WTC11 (cell line): ENCODE measurements at regions not wholly inside any gene's neighbourhood (a gene's known extent, or its start where the extent isn't known, plus 50 kb on each side); places are given as distances from the start of the nearest gene placed in this dataset.

Experiments
- ATAC-seq: fragments of 200-7000 bp; cut with Tn5 transposase; 2 replicates; pipeline ENCODE4 v1.10.0; 2021; ENCODE audit warnings: mild to moderate bottlenecking, moderate library complexity
- CTCF ChIA-PET: fragments of 300-600 bp; sonication (Branson Sonifier 250); formaldehyde crosslinking; loops from one replicate; lab custom pipeline; 2021; ENCODE audit warnings: antibody characterized with exemption; lab: Charles Lee
- POLR2A ChIA-PET: fragments of 350-600 bp; sonication (Branson Sonifier 250); formaldehyde crosslinking; loops from one replicate; lab custom pipeline; 2021; ENCODE audit warnings: antibody characterized with exemption; lab: Charles Lee
- DNase-seq: peaks from one replicate; pipeline ENCODE4 v3.0.0; 2021; ENCODE audit warnings: low spot score
- H3K27ac Mint-ChIP-seq: 2 replicates; pipeline ENCODE4 v1.8.0; 2021; ENCODE audit warnings: mixed read lengths
- H3K27me3 Mint-ChIP-seq: 2 replicates; pipeline ENCODE4 v1.8.0; 2021; ENCODE audit warnings: low read depth, mild to moderate bottlenecking, moderate library complexity, mixed read lengths
- H3K36me3 Mint-ChIP-seq: 2 replicates; pipeline ENCODE4 v1.8.0; 2021; ENCODE audit warnings: mixed read lengths
- H3K4me1 Mint-ChIP-seq: 2 replicates; pipeline ENCODE4 v1.8.0; 2022; ENCODE audit warnings: mixed read lengths
- H3K4me3 Mint-ChIP-seq: 2 replicates; pipeline ENCODE4 v1.8.0; 2021; ENCODE audit warnings: mild to moderate bottlenecking, moderate library complexity, mixed read lengths
- H3K9me3 Mint-ChIP-seq: 2 replicates; pipeline ENCODE4 v1.8.0; 2021; ENCODE audit warnings: mixed read lengths
- FOXJ3 ChIP-seq: sonication (generic); formaldehyde crosslinking; IDR thresholded peaks from 2 replicates; pipeline ENCODE4 v1.9.0; 2021; ENCODE audit warnings: missing genetic modification reagents, mild to moderate bottlenecking, borderline replicate concordance
- HMGA2 ChIP-seq: fragments of 250-450 bp; sonication (Bioruptor Pico); IDR thresholded peaks from 2 replicates; pipeline ENCODE4 v1.4.0; 2021; ENCODE audit warnings: mild to moderate bottlenecking, moderate library complexity
- JUN ChIP-seq: sonication (generic); formaldehyde crosslinking; IDR thresholded peaks from 2 replicates; pipeline ENCODE4 v1.8.0; 2023; ENCODE audit warnings: mild to moderate bottlenecking, missing genetic modification reagents
- NR2C2 ChIP-seq: sonication (generic); formaldehyde crosslinking; IDR thresholded peaks from 2 replicates; pipeline ENCODE4 v1.8.0; 2022; ENCODE audit warnings: mild to moderate bottlenecking, missing genetic modification reagents
- SMAD3 ChIP-seq: sonication (generic); formaldehyde crosslinking; IDR thresholded peaks from 2 replicates; pipeline ENCODE4 v1.8.0; 2022; ENCODE audit warnings: missing genetic modification reagents, mild to moderate bottlenecking, borderline replicate concordance
- SOX15 ChIP-seq: fragments of 250-450 bp; sonication (Bioruptor Pico); IDR thresholded peaks from 2 replicates; pipeline ENCODE4 v1.9.0; 2021; ENCODE audit warnings: mild to moderate bottlenecking
- TEAD1 ChIP-seq: sonication (generic); formaldehyde crosslinking; IDR thresholded peaks from 2 replicates; pipeline ENCODE4 v1.8.0; 2022; ENCODE audit warnings: mild to moderate bottlenecking, missing genetic modification reagents
- TP53 ChIP-seq: sonication (generic); formaldehyde crosslinking; IDR thresholded peaks from 2 replicates; pipeline ENCODE4 v1.8.1; 2023; ENCODE audit warnings: mild to moderate bottlenecking, missing genetic modification reagents
- ZNF121 ChIP-seq: sonication (generic); formaldehyde crosslinking; IDR thresholded peaks from 2 replicates; pipeline ENCODE4 v1.8.0; 2023; ENCODE audit warnings: missing genetic modification reagents
- ZNF396 ChIP-seq: fragments of 250-450 bp; sonication (Bioruptor Pico); IDR thresholded peaks from 2 replicates; pipeline ENCODE4 v1.8.0; 2021; ENCODE audit warnings: mild to moderate bottlenecking, moderate library complexity, borderline replicate concordance
- TF ChIP-seq, protein P1 (sequence below): sonication (generic); formaldehyde crosslinking; IDR thresholded peaks from 2 replicates; pipeline ENCODE4 v1.8.1; 2022; ENCODE audit warnings: mild to moderate bottlenecking, missing genetic modification reagents, moderate library complexity, borderline replicate concordance
- TF ChIP-seq, protein P2 (sequence below): fragments of 250-450 bp; sonication (Bioruptor Pico); IDR thresholded peaks from 2 replicates; pipeline ENCODE4 v1.9.0; 2021; ENCODE audit warnings: moderate library complexity, mild to moderate bottlenecking, inconsistent platforms, borderline replicate concordance
- TF ChIP-seq, protein P3 (sequence below): sonication (generic); formaldehyde crosslinking; IDR thresholded peaks from 2 replicates; pipeline ENCODE4 v1.8.1; 2022; ENCODE audit warnings: mild to moderate bottlenecking, moderate library complexity, missing genetic modification reagents
- TF ChIP-seq, protein P4 (sequence below): sonication (generic); formaldehyde crosslinking; IDR thresholded peaks from 2 replicates; pipeline ENCODE4 v1.8.1; 2023; ENCODE audit warnings: mild to moderate bottlenecking, missing genetic modification reagents, borderline replicate concordance
- TF ChIP-seq, protein P5 (sequence below): sonication (generic); formaldehyde crosslinking; IDR thresholded peaks from 2 replicates; pipeline ENCODE4 v1.8.1; 2022; ENCODE audit warnings: low read depth, missing genetic modification reagents, borderline replicate concordance
- TF ChIP-seq, protein P6 (sequence below): sonication (generic); formaldehyde crosslinking; IDR thresholded peaks from 2 replicates; pipeline ENCODE4 v1.8.0; 2023; ENCODE audit warnings: missing genetic modification reagents, mild to moderate bottlenecking, borderline replicate concordance
- TF ChIP-seq, protein P7 (sequence below): sonication (generic); formaldehyde crosslinking; IDR thresholded peaks from 2 replicates; pipeline ENCODE4 v1.8.1; 2023; ENCODE audit warnings: mild to moderate bottlenecking, moderate library complexity, missing genetic modification reagents
- TF ChIP-seq, protein P8 (sequence below): sonication (generic); formaldehyde crosslinking; IDR thresholded peaks from 2 replicates; pipeline ENCODE4 v1.8.0; 2022; ENCODE audit warnings: mild to moderate bottlenecking, missing genetic modification reagents

DNA sequence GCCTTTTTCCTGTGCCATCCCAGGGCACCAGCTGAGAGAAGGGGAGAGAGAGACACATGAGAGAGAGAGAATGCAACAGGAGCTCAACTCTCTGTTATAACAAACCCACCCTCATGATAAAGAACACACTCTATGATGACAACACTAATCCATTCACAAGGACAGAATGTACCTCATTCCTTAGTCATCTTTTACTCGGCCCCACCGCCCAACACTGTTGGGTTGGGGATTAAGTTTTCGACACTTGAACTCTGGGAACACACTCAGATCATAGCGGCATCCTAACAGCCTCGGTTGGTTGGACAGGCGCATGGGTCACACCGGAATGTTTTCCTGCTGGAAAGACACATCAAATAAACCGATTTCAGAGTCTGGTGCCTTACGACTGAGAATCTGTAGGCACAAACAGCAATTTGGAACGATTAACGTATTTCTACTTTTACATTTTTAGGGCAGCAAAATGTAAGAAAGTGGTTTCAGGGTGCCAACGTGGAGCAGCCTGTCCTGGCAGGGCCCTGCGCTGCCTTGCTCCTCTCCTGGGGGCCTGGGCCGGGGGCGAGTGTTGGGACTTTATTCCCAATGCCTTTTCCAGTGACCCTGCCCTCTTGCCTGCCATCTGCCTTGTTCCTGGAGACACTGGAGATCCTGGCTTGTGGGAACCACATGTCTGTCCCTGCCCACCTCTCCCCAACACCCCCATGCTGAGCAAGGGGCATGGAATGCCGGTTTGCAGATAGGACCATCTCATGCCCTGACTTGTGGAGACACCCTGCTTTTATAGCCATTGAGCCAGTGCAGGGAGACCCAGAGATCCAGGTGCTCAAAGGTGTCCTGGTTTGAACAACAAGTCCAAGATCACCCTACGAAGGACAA is 287.0 kb downstream of the TCERG1L start:
- CTCF ChIA-PET, result no interaction called here
- peaks cover 59% of the 10 kb centered on the region for H3K36me3 Mint-ChIP-seq
- ATAC-seq (no peak), DNase-seq (no peak)
- peaks cover 16% of the 10 kb centered on the region for H3K27me3 Mint-ChIP-seq
- H3K27ac Mint-ChIP-seq, result no peak overlapping the region
- no peaks in the 10 kb centered on the region for H3K4me1 Mint-ChIP-seq
- TF ChIP-seq TEAD1 (CRISPR knock-in tag), result no peak
- TF ChIP-seq ZNF396 (CRISPR knock-in tag), result no peak
- TF ChIP-seq, protein P1, sequence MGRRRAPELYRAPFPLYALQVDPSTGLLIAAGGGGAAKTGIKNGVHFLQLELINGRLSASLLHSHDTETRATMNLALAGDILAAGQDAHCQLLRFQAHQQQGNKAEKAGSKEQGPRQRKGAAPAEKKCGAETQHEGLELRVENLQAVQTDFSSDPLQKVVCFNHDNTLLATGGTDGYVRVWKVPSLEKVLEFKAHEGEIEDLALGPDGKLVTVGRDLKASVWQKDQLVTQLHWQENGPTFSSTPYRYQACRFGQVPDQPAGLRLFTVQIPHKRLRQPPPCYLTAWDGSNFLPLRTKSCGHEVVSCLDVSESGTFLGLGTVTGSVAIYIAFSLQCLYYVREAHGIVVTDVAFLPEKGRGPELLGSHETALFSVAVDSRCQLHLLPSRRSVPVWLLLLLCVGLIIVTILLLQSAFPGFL (CRISPR knock-in tag), result no peak
- TF ChIP-seq, protein P2, sequence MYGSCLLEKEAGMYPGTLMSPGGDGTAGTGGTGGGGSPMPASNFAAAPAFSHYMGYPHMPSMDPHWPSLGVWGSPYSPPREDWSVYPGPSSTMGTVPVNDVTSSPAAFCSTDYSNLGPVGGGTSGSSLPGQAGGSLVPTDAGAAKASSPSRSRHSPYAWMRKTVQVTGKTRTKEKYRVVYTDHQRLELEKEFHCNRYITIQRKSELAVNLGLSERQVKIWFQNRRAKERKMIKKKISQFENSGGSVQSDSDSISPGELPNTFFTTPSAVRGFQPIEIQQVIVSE (CRISPR knock-in tag), result no peak
- TF ChIP-seq, all 79 proteins: peak for 0
- peaks cover 51% of the 10 kb centered on the region for H3K9me3 Mint-ChIP-seq
- H3K4me3 Mint-ChIP-seq, result no peak overlapping the region
- POLR2A ChIA-PET, result interaction anchor here (0.6 kb wide), 1 partner anchor 428 kb away, joined by 15 read pairs; no protein-coding TSS in a partner anchor

DNA sequence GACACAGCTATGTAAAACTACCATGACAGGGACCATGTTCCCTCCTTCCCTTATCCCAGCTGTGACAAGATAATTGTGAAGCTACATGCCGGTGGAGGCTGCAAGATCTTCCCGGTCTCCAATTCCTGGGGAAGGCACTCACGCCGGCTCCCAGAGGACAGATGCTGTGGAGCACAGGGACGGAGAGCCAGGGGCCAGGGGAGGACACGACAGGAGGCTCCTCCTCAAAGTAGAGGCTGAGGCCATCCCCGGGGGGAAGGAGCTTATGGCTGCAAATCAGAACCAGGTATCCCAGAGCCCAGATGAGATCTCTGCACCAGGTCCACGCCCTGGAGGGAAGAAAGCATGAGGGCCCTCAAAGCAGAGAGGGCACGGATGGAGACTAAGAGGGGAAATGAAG is 286.2 kb downstream of the TCERG1L start:
- Mint-ChIP-seq H3K27me3 (peaks cover 19% of the 10 kb centered on the region), H3K4me3 (no peak overlapping the region), H3K4me1 (no peaks in the 10 kb centered on the region), H3K27ac (no peak overlapping the region), H3K9me3 (peaks cover 50% of the 10 kb centered on the region), H3K36me3 (peaks cover 62% of the 10 kb centered on the region)
- no peak for ATAC-seq
- no peak for DNase-seq
- TF ChIP-seq TP53 (no peak), SOX15 (CRISPR knock-in tag) (no peak), FOXJ3 (CRISPR knock-in tag) (no peak), SMAD3 (no peak), JUN (CRISPR knock-in tag) (no peak), NR2C2 (no peak), ZNF121 (no peak), HMGA2 (CRISPR knock-in tag) (no peak)
- TF ChIP-seq, protein P3, sequence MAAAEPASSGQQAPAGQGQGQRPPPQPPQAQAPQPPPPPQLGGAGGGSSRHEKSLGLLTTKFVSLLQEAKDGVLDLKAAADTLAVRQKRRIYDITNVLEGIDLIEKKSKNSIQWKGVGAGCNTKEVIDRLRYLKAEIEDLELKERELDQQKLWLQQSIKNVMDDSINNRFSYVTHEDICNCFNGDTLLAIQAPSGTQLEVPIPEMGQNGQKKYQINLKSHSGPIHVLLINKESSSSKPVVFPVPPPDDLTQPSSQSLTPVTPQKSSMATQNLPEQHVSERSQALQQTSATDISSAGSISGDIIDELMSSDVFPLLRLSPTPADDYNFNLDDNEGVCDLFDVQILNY (CRISPR knock-in tag), result no peak
- TF ChIP-seq, protein P4, sequence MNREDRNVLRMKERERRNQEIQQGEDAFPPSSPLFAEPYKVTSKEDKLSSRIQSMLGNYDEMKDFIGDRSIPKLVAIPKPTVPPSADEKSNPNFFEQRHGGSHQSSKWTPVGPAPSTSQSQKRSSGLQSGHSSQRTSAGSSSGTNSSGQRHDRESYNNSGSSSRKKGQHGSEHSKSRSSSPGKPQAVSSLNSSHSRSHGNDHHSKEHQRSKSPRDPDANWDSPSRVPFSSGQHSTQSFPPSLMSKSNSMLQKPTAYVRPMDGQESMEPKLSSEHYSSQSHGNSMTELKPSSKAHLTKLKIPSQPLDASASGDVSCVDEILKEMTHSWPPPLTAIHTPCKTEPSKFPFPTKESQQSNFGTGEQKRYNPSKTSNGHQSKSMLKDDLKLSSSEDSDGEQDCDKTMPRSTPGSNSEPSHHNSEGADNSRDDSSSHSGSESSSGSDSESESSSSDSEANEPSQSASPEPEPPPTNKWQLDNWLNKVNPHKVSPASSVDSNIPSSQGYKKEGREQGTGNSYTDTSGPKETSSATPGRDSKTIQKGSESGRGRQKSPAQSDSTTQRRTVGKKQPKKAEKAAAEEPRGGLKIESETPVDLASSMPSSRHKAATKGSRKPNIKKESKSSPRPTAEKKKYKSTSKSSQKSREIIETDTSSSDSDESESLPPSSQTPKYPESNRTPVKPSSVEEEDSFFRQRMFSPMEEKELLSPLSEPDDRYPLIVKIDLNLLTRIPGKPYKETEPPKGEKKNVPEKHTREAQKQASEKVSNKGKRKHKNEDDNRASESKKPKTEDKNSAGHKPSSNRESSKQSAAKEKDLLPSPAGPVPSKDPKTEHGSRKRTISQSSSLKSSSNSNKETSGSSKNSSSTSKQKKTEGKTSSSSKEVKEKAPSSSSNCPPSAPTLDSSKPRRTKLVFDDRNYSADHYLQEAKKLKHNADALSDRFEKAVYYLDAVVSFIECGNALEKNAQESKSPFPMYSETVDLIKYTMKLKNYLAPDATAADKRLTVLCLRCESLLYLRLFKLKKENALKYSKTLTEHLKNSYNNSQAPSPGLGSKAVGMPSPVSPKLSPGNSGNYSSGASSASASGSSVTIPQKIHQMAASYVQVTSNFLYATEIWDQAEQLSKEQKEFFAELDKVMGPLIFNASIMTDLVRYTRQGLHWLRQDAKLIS (CRISPR knock-in tag), result no peak
- TF ChIP-seq, protein P5, sequence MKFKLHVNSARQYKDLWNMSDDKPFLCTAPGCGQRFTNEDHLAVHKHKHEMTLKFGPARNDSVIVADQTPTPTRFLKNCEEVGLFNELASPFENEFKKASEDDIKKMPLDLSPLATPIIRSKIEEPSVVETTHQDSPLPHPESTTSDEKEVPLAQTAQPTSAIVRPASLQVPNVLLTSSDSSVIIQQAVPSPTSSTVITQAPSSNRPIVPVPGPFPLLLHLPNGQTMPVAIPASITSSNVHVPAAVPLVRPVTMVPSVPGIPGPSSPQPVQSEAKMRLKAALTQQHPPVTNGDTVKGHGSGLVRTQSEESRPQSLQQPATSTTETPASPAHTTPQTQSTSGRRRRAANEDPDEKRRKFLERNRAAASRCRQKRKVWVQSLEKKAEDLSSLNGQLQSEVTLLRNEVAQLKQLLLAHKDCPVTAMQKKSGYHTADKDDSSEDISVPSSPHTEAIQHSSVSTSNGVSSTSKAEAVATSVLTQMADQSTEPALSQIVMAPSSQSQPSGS, result no peak
- TF ChIP-seq, protein P6, sequence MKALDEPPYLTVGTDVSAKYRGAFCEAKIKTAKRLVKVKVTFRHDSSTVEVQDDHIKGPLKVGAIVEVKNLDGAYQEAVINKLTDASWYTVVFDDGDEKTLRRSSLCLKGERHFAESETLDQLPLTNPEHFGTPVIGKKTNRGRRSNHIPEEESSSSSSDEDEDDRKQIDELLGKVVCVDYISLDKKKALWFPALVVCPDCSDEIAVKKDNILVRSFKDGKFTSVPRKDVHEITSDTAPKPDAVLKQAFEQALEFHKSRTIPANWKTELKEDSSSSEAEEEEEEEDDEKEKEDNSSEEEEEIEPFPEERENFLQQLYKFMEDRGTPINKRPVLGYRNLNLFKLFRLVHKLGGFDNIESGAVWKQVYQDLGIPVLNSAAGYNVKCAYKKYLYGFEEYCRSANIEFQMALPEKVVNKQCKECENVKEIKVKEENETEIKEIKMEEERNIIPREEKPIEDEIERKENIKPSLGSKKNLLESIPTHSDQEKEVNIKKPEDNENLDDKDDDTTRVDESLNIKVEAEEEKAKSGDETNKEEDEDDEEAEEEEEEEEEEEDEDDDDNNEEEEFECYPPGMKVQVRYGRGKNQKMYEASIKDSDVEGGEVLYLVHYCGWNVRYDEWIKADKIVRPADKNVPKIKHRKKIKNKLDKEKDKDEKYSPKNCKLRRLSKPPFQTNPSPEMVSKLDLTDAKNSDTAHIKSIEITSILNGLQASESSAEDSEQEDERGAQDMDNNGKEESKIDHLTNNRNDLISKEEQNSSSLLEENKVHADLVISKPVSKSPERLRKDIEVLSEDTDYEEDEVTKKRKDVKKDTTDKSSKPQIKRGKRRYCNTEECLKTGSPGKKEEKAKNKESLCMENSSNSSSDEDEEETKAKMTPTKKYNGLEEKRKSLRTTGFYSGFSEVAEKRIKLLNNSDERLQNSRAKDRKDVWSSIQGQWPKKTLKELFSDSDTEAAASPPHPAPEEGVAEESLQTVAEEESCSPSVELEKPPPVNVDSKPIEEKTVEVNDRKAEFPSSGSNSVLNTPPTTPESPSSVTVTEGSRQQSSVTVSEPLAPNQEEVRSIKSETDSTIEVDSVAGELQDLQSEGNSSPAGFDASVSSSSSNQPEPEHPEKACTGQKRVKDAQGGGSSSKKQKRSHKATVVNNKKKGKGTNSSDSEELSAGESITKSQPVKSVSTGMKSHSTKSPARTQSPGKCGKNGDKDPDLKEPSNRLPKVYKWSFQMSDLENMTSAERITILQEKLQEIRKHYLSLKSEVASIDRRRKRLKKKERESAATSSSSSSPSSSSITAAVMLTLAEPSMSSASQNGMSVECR (CRISPR knock-in tag), result no peak
- TF ChIP-seq, protein P7, sequence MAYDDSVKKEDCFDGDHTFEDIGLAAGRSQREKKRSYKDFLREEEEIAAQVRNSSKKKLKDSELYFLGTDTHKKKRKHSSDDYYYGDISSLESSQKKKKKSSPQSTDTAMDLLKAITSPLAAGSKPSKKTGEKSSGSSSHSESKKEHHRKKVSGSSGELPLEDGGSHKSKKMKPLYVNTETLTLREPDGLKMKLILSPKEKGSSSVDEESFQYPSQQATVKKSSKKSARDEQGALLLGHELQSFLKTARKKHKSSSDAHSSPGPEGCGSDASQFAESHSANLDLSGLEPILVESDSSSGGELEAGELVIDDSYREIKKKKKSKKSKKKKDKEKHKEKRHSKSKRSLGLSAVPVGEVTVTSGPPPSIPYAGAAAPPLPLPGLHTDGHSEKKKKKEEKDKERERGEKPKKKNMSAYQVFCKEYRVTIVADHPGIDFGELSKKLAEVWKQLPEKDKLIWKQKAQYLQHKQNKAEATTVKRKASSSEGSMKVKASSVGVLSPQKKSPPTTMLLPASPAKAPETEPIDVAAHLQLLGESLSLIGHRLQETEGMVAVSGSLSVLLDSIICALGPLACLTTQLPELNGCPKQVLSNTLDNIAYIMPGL (CRISPR knock-in tag), result no peak
- TF ChIP-seq, protein P8, sequence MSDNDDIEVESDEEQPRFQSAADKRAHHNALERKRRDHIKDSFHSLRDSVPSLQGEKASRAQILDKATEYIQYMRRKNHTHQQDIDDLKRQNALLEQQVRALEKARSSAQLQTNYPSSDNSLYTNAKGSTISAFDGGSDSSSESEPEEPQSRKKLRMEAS (CRISPR knock-in tag), result no peak
- ChIA-PET CTCF (no interaction called here), POLR2A (no interaction called here)
